SK-N-SH (cell line): ENCODE measurements at regions not wholly inside any gene's neighbourhood (a gene's known extent, or its start where the extent isn't known, plus 50 kb on each side); places are given as distances from the start of the nearest gene placed in this dataset.

Experiments used
- CTCF ChIP-seq: fragments of 200-600 bp; sonication (generic); IDR thresholded peaks from 2 replicates; pipeline ENCODE4 v1.6.1; 2017; ENCODE audit warnings: antibody characterized with exemption, mild to moderate bottlenecking, moderate library complexity
- EP300 ChIP-seq, 2 experiments: IDR thresholded peaks; 2 replicates each; pipeline versions ENCODE4 v1.4.0 to v1.6.1; 2012; ENCODE audit warnings: borderline replicate concordance in 1 of 2, low read depth in 1 of 2, low read length in 1 of 2
- FOSL2 ChIP-seq: IDR thresholded peaks from 2 replicates; pipeline ENCODE4 v1.4.0; 2012; ENCODE audit warnings: low read depth, mild to moderate bottlenecking, moderate library complexity, borderline replicate concordance
- MXI1 ChIP-seq: IDR thresholded peaks from 2 replicates; pipeline ENCODE4 v1.6.1; 2012; ENCODE audit warnings: mild to moderate bottlenecking, low read depth, low read length, improper control_type of control experiment
- NRF1 ChIP-seq: IDR thresholded peaks from 2 replicates; pipeline ENCODE4 v1.6.1; 2012; ENCODE audit warnings: low read depth, mild to moderate bottlenecking, low read length
- PBX3 ChIP-seq: IDR thresholded peaks from 2 replicates; pipeline ENCODE4; 2012
- POLR2AphosphoS5 ChIP-seq: IDR thresholded peaks from 2 replicates; pipeline ENCODE4 v1.6.1; 2012; ENCODE audit warnings: low read depth, low read length
- RAD21 ChIP-seq: IDR thresholded peaks from 2 replicates; pipeline ENCODE4 v1.6.1; 2012; ENCODE audit warnings: mild to moderate bottlenecking, low read length
- REST ChIP-seq: IDR thresholded peaks from 2 replicates; pipeline ENCODE4 v1.6.1; 2012; ENCODE audit warnings: mild to moderate bottlenecking, low read depth, low read length, moderate library complexity
- RFX5 ChIP-seq: IDR thresholded peaks from 2 replicates; pipeline ENCODE4 v1.6.1; 2012; ENCODE audit warnings: mild to moderate bottlenecking, improper control_type of control experiment, low read length
- SMC3 ChIP-seq: IDR thresholded peaks from 2 replicates; pipeline ENCODE4 v1.6.1; 2012; ENCODE audit warnings: low read depth, low read length, improper control_type of control experiment
- TAF1 ChIP-seq: IDR thresholded peaks from 2 replicates; pipeline ENCODE4 v1.6.1; 2012; ENCODE audit warnings: low read depth, mild to moderate bottlenecking, low read length, moderate library complexity, borderline replicate concordance

GRCh38 chr5:60485361-60485760 lies 214.6 kb downstream of the DEPDC1B start:
- no peak for TF ChIP-seq CTCF
- no peak for TF ChIP-seq POLR2AphosphoS5
- no peak for TF ChIP-seq RFX5
- no peak for TF ChIP-seq MXI1
- no peak for TF ChIP-seq RAD21
- no peak for TF ChIP-seq PBX3
- TF ChIP-seq FOSL2, result no peak
- no peak for TF ChIP-seq EP300 (IDR thresholded peaks at IDR 0.05; ENCODE audit: borderline replicate concordance in 1 of 2, low read depth in 1 of 2, low read length in 1 of 2)
- TF ChIP-seq SMC3, result no peak
- no peak for TF ChIP-seq REST
- TF ChIP-seq TAF1, result no peak
- no peak for TF ChIP-seq NRF1
